GM18873 (cell line): ENCODE measurements at regions not wholly inside any gene's neighbourhood (a gene's known extent, or its start where the extent isn't known, plus 50 kb on each side); places are given as distances from the start of the nearest gene placed in this dataset.
"Not testable (repeated sequence)": the region's sequence is repeated elsewhere in the genome, so short reads cannot be mapped to it uniquely, and the experiment has no call there.

Source experiments
- ATAC-seq: cut with Tn5 transposase; IDR thresholded peaks from one replicate; pipeline ENCODE4 v1.9.1; 2021; ENCODE audit warnings: mild to moderate bottlenecking, moderate library complexity, moderate number of reproducible peaks; ENCODE audit not compliant: unreplicated experiment, low FRiP score

DNA sequence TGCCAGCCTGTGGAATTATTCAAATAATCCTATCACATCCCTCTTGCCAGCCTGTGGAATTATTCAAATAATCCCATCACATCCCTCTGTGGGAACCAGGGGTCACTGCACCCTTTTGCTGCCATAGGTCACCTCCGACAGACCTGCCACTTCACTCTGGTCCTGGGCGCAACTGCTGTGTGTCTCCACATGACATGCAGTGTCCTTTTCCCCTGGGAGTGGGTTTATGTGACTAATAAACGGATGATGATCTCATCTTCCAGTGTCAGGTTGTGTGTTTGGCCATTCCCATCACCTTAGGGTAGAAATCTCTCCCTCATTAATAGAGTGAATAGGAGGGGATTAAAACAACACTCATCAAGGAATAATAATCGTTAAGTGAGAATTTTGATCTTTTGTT is 603.6 kb upstream of the NR2F2 start:
- no peak for ATAC-seq

DNA sequence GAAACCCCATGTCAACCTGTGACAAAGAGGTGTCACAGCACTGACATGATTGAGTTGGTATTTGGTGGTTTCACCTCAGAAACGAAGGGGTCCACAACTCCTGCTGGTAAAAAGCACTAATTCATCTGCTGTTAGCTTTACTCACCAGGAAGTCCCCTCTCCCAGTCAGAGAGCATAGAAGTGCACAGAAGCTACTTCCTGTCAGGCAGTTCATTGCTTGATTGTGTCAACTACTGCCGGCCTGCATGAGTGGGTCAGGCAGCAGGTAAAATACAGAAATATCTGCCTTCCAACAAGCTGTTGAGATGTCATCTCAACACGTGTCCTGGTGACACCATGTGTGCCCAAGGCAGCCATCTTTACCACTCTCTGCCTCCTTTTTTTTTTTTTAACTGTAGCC is 596.6 kb upstream of the NR2F2 start:
- no peak for ATAC-seq

GRCh38 chr15:95734422-95735316 is 595.8 kb upstream of the NR2F2 start:
- no peak for ATAC-seq

DNA sequence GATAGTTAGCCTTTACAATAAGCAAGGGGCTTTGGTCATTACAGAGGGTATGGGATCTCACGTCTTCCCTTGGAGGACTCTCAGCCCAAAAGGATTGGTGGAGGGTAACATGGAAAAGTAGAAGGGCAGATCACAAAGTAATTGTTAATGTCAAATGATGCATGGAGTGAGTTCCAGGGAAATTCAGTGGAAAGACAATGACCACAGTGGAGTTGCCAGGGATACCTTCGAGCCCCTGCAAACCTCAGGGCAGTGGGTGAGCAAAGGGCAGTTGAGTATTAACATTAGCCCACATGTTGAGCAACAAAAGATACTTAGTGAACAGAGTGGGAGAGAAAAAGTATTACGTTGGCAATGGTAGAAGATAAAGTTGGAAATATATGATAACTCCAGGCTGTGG is 593.4 kb upstream of the NR2F2 start:
- ATAC-seq, result no peak

DNA sequence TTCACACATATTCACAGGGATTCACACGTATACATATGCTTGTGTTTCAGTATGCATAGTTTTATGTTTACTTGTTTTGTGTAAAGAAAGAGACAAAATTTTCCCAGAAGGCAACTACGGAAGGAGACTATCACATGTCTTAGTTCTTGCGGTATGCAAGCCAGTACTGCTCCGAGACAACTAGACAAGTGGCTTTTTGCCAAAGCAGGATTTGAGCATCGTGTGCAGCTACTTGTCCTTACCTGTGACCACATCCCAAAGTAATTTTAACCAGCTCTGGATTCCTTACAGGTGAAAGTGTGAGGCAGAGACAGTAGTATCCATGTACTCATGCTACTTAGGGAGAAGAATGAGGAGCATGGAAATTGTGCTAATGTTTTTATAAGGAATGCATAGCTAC is 591.4 kb upstream of the NR2F2 start:
- no peak for ATAC-seq

DNA sequence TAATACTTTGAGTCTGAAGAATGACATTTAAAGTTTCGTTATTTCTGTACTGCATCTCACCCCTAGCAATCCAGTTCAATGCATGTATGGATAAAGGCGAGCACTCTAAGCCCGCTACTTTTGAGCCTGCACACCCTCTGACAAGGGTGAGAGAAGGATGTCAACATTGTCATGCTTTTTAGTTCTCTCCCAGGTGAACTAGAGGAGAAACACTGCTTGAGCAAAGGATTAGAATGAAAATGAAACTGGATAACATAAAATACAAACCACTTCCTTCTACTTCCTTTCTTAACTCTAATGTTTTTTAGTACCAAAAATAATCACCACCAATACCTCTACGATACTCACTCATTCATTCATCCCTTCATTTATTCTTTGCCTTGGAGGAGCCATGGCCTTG is 588.7 kb upstream of the NR2F2 start:
- ATAC-seq, result no peak

DNA sequence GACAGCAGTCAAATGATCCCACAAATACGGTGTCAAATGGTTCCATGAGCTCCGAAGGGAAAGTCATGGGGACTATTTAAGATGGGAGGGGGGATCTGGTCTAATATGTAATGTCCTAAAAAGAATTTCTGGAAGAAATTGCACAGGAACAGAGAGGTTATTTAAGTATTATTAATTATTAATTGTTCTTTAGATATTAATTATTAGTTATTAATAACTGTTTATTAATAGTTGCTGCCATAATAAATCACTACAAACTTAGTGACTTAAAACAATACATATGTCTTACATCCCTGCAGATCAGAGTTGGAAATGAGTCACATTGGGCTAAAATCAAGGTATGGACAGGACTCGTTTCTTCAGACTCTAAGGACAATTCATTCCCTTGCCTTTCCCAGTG is 588.2 kb upstream of the NR2F2 start:
- ATAC-seq, result no peak

GRCh38 chr15:95742836-95743235 is 587.7 kb upstream of the NR2F2 start:
- no peak for ATAC-seq

- no peak for ATAC-seq
Observed at GRCh38 chr15:95757171-95757570, 573.3 kb upstream of the NR2F2 start.

- ATAC-seq, result no peak
Observed at GRCh38 chr15:95758451-95758850, 572.0 kb upstream of the NR2F2 start.

DNA sequence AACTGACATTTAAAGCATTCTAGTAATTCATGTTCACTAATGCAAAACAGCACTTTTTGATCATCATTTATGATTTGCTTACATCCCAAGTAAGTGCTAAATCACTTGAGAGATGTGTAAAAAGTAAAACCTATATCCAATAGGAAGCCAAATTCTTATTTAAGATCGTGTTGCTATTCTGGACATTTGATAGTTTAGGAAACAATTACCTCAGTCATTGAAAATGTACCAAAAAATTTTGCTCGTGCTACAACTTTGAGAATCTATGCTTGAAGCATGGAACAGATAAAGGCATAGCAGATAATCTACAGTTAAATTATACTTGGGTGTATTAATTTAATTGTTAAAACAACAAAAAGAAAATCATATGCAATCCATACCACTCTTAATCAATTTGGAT is 571.6 kb upstream of the NR2F2 start:
- no peak for ATAC-seq

DNA sequence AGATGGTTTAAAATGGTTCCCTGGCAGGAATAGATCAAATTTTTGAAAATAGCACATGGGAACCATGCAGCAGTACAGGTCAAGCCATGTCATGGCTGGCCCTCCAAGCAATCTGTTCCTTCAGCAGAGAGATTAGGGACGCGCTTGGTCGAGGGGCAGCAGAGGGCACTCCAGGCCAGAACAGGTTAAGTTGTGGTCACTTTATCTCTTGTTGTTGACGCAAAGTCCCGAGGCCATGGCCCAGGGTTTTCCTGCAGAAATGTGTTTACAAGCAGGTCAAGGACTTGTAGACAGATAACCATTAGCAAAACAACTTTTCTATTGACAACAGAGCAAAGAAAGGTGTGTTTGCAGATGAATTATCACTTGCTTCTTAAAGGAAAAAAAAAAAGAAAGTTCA is 570.0 kb upstream of the NR2F2 start:
- no peak for ATAC-seq

GRCh38 chr15:95761501-95762165 is 568.9 kb upstream of the NR2F2 start:
- no peak for ATAC-seq

DNA sequence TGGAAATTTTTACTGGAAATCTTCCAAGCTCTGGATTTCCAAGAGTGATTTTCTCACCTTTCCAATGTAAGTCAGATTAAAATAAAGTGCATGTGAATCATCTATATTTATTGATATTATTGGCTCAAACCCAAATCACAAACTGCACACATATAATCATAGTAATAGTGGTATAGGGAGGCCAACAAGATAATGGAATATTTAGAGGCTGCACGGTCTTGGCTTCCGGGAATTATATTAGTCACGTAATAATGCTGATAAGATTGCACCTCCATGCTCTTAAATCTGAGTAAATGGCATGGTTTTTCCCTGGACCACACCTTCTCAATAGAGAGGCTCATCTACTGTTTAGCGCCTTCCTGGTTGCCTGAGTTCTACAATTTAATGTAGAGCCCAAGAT is 567.1 kb upstream of the NR2F2 start:
- ATAC-seq, result no peak

- ATAC-seq, result no peak
Observed at GRCh38 chr15:95765161-95765560, 565.3 kb upstream of the NR2F2 start.

DNA sequence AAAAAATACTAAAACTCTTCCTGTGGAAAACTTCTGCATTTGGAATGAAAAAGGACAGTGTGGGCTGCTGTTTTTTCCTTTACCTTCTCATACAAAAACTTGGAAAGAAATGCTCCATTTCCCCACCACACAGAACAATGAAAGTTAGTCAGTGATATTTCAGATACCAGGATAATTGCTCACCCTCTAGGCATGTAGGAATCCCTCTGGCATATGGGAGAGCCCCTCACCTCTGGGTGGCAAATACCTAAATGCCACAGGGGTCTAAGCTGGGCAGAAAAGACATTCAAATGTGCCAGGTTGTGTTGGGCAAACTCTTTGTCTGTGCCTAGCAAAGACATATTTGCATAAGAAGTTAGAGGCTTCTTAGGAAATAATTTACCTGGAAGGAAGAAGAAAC is 560.3 kb upstream of the NR2F2 start:
- no peak for ATAC-seq

DNA sequence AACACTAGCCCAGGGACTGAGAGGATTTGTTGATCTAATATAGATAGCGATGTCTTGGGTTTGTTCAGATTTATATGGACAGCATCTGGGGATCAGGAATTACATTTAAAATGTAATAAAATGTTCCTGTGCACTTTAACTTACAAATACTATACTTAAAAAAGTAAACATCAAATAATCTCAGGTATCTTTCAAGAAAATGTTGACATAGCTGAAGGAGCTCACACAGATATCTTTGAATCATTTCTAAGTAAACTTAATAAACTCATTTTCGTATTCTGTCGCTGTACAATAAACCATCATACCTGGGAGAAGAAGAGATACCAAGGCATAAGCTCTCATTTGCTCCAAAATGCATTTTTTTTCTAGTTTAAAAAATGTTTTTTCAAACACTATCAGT is 557.5 kb upstream of the NR2F2 start:
- ATAC-seq, result no peak

DNA sequence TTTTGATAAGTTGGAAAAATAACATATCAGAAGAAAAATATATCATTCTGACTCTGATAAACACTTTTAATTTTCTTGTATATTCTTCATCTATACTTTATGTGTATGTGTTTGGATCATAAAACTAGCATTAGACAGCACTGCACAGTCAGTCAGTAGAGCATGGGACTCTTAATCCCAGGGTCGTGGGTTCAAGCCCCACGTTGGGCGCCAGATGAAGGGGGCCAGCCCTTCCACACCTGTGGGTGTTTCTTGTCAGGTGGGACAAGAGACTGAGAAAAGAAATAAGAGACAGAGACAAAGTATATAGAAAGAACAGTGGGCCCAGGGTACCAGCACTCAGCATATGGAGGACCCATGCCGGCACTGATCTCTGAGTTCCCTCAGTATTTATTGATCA is 546.0 kb upstream of the NR2F2 start:
- ATAC-seq, result no peak

GRCh38 chr15:95785276-95785675 is 545.2 kb upstream of the NR2F2 start:
- not testable (repeated sequence) for ATAC-seq

DNA sequence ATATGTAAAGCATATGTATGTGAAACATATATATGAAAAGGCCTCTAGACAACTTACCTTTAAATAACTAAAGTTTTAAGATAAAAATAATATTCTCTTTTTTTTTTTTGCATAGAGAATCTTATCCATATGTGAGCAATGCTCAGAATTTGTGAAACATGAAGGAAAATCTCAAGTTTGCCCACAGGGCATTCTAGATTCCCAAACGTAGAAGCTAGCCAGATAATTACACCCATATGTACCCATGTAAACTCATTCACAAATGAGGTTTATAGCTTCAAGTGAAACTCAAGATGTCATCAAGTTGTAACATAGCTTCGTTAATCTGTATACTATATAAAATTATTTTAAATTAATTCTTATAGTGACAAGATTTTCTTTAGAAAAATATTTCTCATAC is 537.3 kb upstream of the NR2F2 start:
- ATAC-seq, result no peak

DNA sequence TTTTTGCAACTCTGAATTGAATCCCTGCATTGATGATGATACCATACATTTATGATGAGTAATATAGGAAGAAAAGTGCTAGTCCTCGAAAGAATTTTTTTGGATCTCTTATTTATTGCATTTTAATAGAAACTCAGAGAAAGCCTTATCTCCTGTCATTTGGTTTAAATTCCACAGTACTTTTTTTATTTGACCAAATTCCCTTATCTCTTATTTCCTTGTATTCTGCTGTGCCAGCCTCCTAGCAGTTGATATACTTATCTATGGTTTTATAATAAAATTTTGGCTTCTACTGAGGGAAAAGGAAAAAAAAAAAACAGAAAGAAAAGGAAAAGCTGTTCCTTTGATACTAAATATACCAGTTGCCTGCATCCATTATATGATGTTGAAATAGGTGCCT is 535.1 kb upstream of the NR2F2 start:
- ATAC-seq, result no peak
